ENCODE measurements at regions not wholly inside any gene's neighbourhood (a gene's known extent, or its start where the extent isn't known, plus 50 kb on each side); places are given as distances from the start of the nearest gene placed in this dataset.

GRCh38 chr16:80074329-80074728 is 466.5 kb upstream of the DYNLRB2 start:
- no TSS peak for BruUV-seq (replicated peaks)
- DNase-seq (ENCODE audit: low read depth, low spot score) (no peak), ATAC-seq (no peak)
- Histone ChIP-seq H3K36me3 (ENCODE audit: control insufficient read depth, insufficient read depth, low read length) (no peaks in the 10 kb centered on the region), H3K27me3 (ENCODE audit: control insufficient read depth, insufficient read depth, low read length) (no peaks in the 10 kb centered on the region), H3K4me3 (ENCODE audit: low read depth in 2 of 2, low read length in 2 of 2) (no peak overlapping the region), H3K9me3 (ENCODE audit: control insufficient read depth, insufficient read depth, low read depth, low read length) (no peaks in the 10 kb centered on the region), H3K4me1 (ENCODE audit: control insufficient read depth, insufficient read depth, low read length) (no peaks in the 10 kb centered on the region), H3K27ac (ENCODE audit: low read length) (no peak overlapping the region)
- ChIA-PET POLR2A (no interaction called here), CTCF (no interaction called here)
- in situ Hi-C loops (cut with HindIII; ENCODE audit: low pct_unique_long_range_greater_than_20kb, low sequenced_read_pairs): no loop called here
- intact Hi-C loops (cut with micrococcal nuclease; ENCODE audit: unreplicated experiment): no loop called here
- no peak for TF ChIP-seq POLR2AphosphoS5 (IDR thresholded peaks at IDR 0.05; ENCODE audit: low read depth, low read length)
- no peak for TF ChIP-seq REST (IDR thresholded peaks at IDR 0.05; ENCODE audit: insufficient read depth in 1 of 2, low read depth in 2 of 2, low read length in 1 of 2)
- no peak for TF ChIP-seq SIN3A (IDR thresholded peaks at IDR 0.05; ENCODE audit: borderline replicate concordance, insufficient read depth, low read depth, low read length)
- no peak for TF ChIP-seq CTCF (IDR thresholded peaks at IDR 0.05)
- TF ChIP-seq TCF7L2 (IDR thresholded peaks at IDR 0.05; ENCODE audit: low read depth, low read length): no peak

GRCh38 chr16:80071964-80072456 is 468.8 kb upstream of the DYNLRB2 start:
- ATAC-seq: no peak
- Histone ChIP-seq H3K27me3 (ENCODE audit: control insufficient read depth, insufficient read depth, low read length) (no peaks in the 10 kb centered on the region), H3K4me3 (ENCODE audit: low read depth in 2 of 2, low read length in 2 of 2) (no peak overlapping the region), H3K4me1 (ENCODE audit: control insufficient read depth, insufficient read depth, low read length) (no peaks in the 10 kb centered on the region), H3K27ac (ENCODE audit: low read length) (no peak overlapping the region), H3K36me3 (ENCODE audit: control insufficient read depth, insufficient read depth, low read length) (no peaks in the 10 kb centered on the region), H3K9me3 (ENCODE audit: control insufficient read depth, insufficient read depth, low read depth, low read length) (no peaks in the 10 kb centered on the region)
- CTCF ChIA-PET: no interaction called here
- no TSS peak for BruUV-seq (replicated peaks)
- intact Hi-C loops (cut with micrococcal nuclease; ENCODE audit: unreplicated experiment): no loop called here
- TF ChIP-seq SIN3A (IDR thresholded peaks at IDR 0.05; ENCODE audit: borderline replicate concordance, insufficient read depth, low read depth, low read length): no peak
- POLR2A ChIA-PET: no interaction called here
- in situ Hi-C loops (cut with HindIII; ENCODE audit: low pct_unique_long_range_greater_than_20kb, low sequenced_read_pairs): no loop called here
- no peak for DNase-seq (ENCODE audit: low read depth, low spot score)

- in situ Hi-C loops (cut with HindIII; ENCODE audit: low pct_unique_long_range_greater_than_20kb, low sequenced_read_pairs): no loop called here
- H3K9me3 ChIP-seq (ENCODE audit: control insufficient read depth, insufficient read depth, low read depth, low read length): no peaks in the 10 kb centered on the region
- CTCF ChIA-PET: no interaction called here
- DNase-seq (ENCODE audit: low read depth, low spot score): no peak
- ATAC-seq: no peak
- H3K27ac ChIP-seq (ENCODE audit: low read length): no peak overlapping the region
- no peaks in the 10 kb centered on the region for H3K27me3 ChIP-seq (ENCODE audit: control insufficient read depth, insufficient read depth, low read length)
- intact Hi-C loops (cut with micrococcal nuclease; ENCODE audit: unreplicated experiment): no loop called here
- H3K4me1 ChIP-seq (ENCODE audit: control insufficient read depth, insufficient read depth, low read length): no peaks in the 10 kb centered on the region
- BruUV-seq (replicated peaks): no TSS peak
- POLR2A ChIA-PET: no interaction called here
- H3K36me3 ChIP-seq (ENCODE audit: control insufficient read depth, insufficient read depth, low read length): no peaks in the 10 kb centered on the region
- no peak overlapping the region for H3K4me3 ChIP-seq (ENCODE audit: low read depth in 2 of 2, low read length in 2 of 2)
- TF ChIP-seq SIN3A (IDR thresholded peaks at IDR 0.05; ENCODE audit: borderline replicate concordance, insufficient read depth, low read depth, low read length) (no peak), TCF7L2 (IDR thresholded peaks at IDR 0.05; ENCODE audit: low read depth, low read length) (no peak), CTCF (IDR thresholded peaks at IDR 0.05) (no peak), REST (IDR thresholded peaks at IDR 0.05; ENCODE audit: insufficient read depth in 1 of 2, low read depth in 2 of 2, low read length in 1 of 2) (no peak), POLR2AphosphoS5 (IDR thresholded peaks at IDR 0.05; ENCODE audit: low read depth, low read length) (no peak)
These were observed 466.5 kb upstream of the MAF start for GRCh38 chr16:80066805-80067580.
